ENCODE measurements at regions not wholly inside any gene's neighbourhood (a gene's known extent, or its start where the extent isn't known, plus 50 kb on each side); places are given as distances from the start of the nearest gene placed in this dataset.

- H2BK5ac ChIP-seq (ENCODE audit: low read depth, low read length, poor library complexity, severe bottlenecking), result no peak overlapping the region
- no peaks in the 10 kb centered on the region for H3K36me3 ChIP-seq (ENCODE audit: control insufficient read depth in 1 of 2, insufficient read depth in 2 of 2, low read depth in 1 of 2, low read length in 2 of 2)
- no peak overlapping the region for H2BK15ac ChIP-seq (ENCODE audit: low read depth, poor library complexity, severe bottlenecking)
- no peak overlapping the region for H3K14ac ChIP-seq (ENCODE audit: low read length in 2 of 2)
- no peak overlapping the region for H2AK5ac ChIP-seq (ENCODE audit: low read length, severe bottlenecking)
- no peak overlapping the region for H4K91ac ChIP-seq (ENCODE audit: low read length)
- no peak overlapping the region for H4K8ac ChIP-seq (ENCODE audit: low read length)
- H2AFZ ChIP-seq (ENCODE audit: low read depth, low read length), result no peak overlapping the region
- no peaks in the 10 kb centered on the region for H3K9me3 ChIP-seq (ENCODE audit: control insufficient read depth, low read length)
- H3K4me2 ChIP-seq (ENCODE audit: low read length, poor library complexity, severe bottlenecking), result no peak overlapping the region
- no peak overlapping the region for H3K27ac ChIP-seq (ENCODE audit: low read length, poor library complexity, severe bottlenecking)
- no peaks in the 10 kb centered on the region for H3K4me1 ChIP-seq (ENCODE audit: control insufficient read depth, insufficient read depth, low read depth, low read length)
- no peak overlapping the region for H3K9ac ChIP-seq (ENCODE audit: low read length)
- no peak overlapping the region for H3K4ac ChIP-seq (ENCODE audit: low read depth in 1 of 2, low read length in 2 of 2)
- no peak overlapping the region for H2BK120ac ChIP-seq (ENCODE audit: low read depth, low read length)
- H3K79me1 ChIP-seq (replicated peaks; ENCODE audit: low read length, poor library complexity, severe bottlenecking), result no peaks in the 10 kb centered on the region
- H3K18ac ChIP-seq (ENCODE audit: low read depth in 1 of 2, low read length in 2 of 2), result no peak overlapping the region
- H2BK12ac ChIP-seq (ENCODE audit: low read length in 2 of 2), result no peak overlapping the region
- peak; percentile 40 for DNase-seq
- 53% methylated on average over 3 of the region's 3 CpGs for WGBS
- H3K23ac ChIP-seq (ENCODE audit: low read length in 2 of 2), result no peak overlapping the region
- no peaks in the 10 kb centered on the region for H3K27me3 ChIP-seq (ENCODE audit: control insufficient read depth in 1 of 2, insufficient read depth in 1 of 2, low read length in 2 of 2)
- H3K4me3 ChIP-seq (ENCODE audit: insufficient read depth in 1 of 2, low read depth in 1 of 2, low read length in 2 of 2), result no peak overlapping the region
Observed at GRCh38 chr4:112766422-112766821, 129.5 kb downstream of the LARP7 start.

GRCh38 chr4:112767386-112767785 is 130.4 kb downstream of the LARP7 start:
- Histone ChIP-seq H3K9me3 (ENCODE audit: control insufficient read depth, low read length) (no peaks in the 10 kb centered on the region), H3K23ac (ENCODE audit: low read length in 2 of 2) (no peak overlapping the region), H4K8ac (ENCODE audit: low read length) (no peak overlapping the region), H3K4me2 (ENCODE audit: low read length, poor library complexity, severe bottlenecking) (no peak overlapping the region), H3K4me3 (ENCODE audit: insufficient read depth in 1 of 2, low read depth in 1 of 2, low read length in 2 of 2) (no peak overlapping the region), H2BK120ac (ENCODE audit: low read depth, low read length) (no peak overlapping the region), H3K9ac (ENCODE audit: low read length) (no peak overlapping the region), H2AK5ac (ENCODE audit: low read length, severe bottlenecking) (no peak overlapping the region), H3K36me3 (ENCODE audit: control insufficient read depth in 1 of 2, insufficient read depth in 2 of 2, low read depth in 1 of 2, low read length in 2 of 2) (no peaks in the 10 kb centered on the region), H2BK5ac (ENCODE audit: low read depth, low read length, poor library complexity, severe bottlenecking) (no peak overlapping the region), H3K4me1 (ENCODE audit: control insufficient read depth, insufficient read depth, low read depth, low read length) (no peaks in the 10 kb centered on the region), H2AFZ (ENCODE audit: low read depth, low read length) (no peak overlapping the region), H2BK15ac (ENCODE audit: low read depth, poor library complexity, severe bottlenecking) (no peak overlapping the region), H2BK12ac (ENCODE audit: low read length in 2 of 2) (no peak overlapping the region), H3K27me3 (ENCODE audit: control insufficient read depth in 1 of 2, insufficient read depth in 1 of 2, low read length in 2 of 2) (no peaks in the 10 kb centered on the region), H3K14ac (ENCODE audit: low read length in 2 of 2) (no peak overlapping the region), H3K4ac (ENCODE audit: low read depth in 1 of 2, low read length in 2 of 2) (no peak overlapping the region), H3K27ac (ENCODE audit: low read length, poor library complexity, severe bottlenecking) (no peak overlapping the region), H3K18ac (ENCODE audit: low read depth in 1 of 2, low read length in 2 of 2) (no peak overlapping the region), H3K79me1 (replicated peaks; ENCODE audit: low read length, poor library complexity, severe bottlenecking) (no peaks in the 10 kb centered on the region), H4K91ac (ENCODE audit: low read length) (no peak overlapping the region)
- WGBS, result 97% methylated on average over 5 of the region's 6 CpGs
- DNase-seq, result no peak

GRCh38 chr4:112770114-112770513 is 133.2 kb downstream of the LARP7 start:
- Histone ChIP-seq H3K4me2 (ENCODE audit: low read length, poor library complexity, severe bottlenecking) (no peak overlapping the region), H3K27me3 (ENCODE audit: control insufficient read depth in 1 of 2, insufficient read depth in 1 of 2, low read length in 2 of 2) (no peaks in the 10 kb centered on the region), H2BK15ac (ENCODE audit: low read depth, poor library complexity, severe bottlenecking) (no peak overlapping the region), H4K8ac (ENCODE audit: low read length) (no peak overlapping the region), H3K27ac (ENCODE audit: low read length, poor library complexity, severe bottlenecking) (no peak overlapping the region), H2BK12ac (ENCODE audit: low read length in 2 of 2) (no peak overlapping the region), H2AFZ (ENCODE audit: low read depth, low read length) (no peak overlapping the region), H3K9me3 (ENCODE audit: control insufficient read depth, low read length) (no peaks in the 10 kb centered on the region), H3K4ac (ENCODE audit: low read depth in 1 of 2, low read length in 2 of 2) (no peak overlapping the region), H3K79me1 (replicated peaks; ENCODE audit: low read length, poor library complexity, severe bottlenecking) (no peaks in the 10 kb centered on the region), H3K23ac (ENCODE audit: low read length in 2 of 2) (no peak overlapping the region), H3K36me3 (ENCODE audit: control insufficient read depth in 1 of 2, insufficient read depth in 2 of 2, low read depth in 1 of 2, low read length in 2 of 2) (no peaks in the 10 kb centered on the region), H2BK120ac (ENCODE audit: low read depth, low read length) (no peak overlapping the region), H3K18ac (ENCODE audit: low read depth in 1 of 2, low read length in 2 of 2) (no peak overlapping the region), H2AK5ac (ENCODE audit: low read length, severe bottlenecking) (no peak overlapping the region), H3K9ac (ENCODE audit: low read length) (no peak overlapping the region), H4K91ac (ENCODE audit: low read length) (no peak overlapping the region), H3K4me1 (ENCODE audit: control insufficient read depth, insufficient read depth, low read depth, low read length) (no peaks in the 10 kb centered on the region), H3K4me3 (ENCODE audit: insufficient read depth in 1 of 2, low read depth in 1 of 2, low read length in 2 of 2) (no peak overlapping the region), H3K14ac (ENCODE audit: low read length in 2 of 2) (no peak overlapping the region), H2BK5ac (ENCODE audit: low read depth, low read length, poor library complexity, severe bottlenecking) (no peak overlapping the region)
- no peak for DNase-seq
- WGBS, result 96% methylated on average over 4 of the region's 5 CpGs

GRCh38 chr4:112775801-112776200 is 138.9 kb downstream of the LARP7 start:
- no peak overlapping the region for H2BK12ac ChIP-seq (ENCODE audit: low read length in 2 of 2)
- no peak overlapping the region for H3K18ac ChIP-seq (ENCODE audit: low read depth in 1 of 2, low read length in 2 of 2)
- no peak overlapping the region for H3K4me2 ChIP-seq (ENCODE audit: low read length, poor library complexity, severe bottlenecking)
- H3K14ac ChIP-seq (ENCODE audit: low read length in 2 of 2), result no peak overlapping the region
- H2AFZ ChIP-seq (ENCODE audit: low read depth, low read length), result no peak overlapping the region
- H3K79me1 ChIP-seq (replicated peaks; ENCODE audit: low read length, poor library complexity, severe bottlenecking), result no peaks in the 10 kb centered on the region
- H3K27ac ChIP-seq (ENCODE audit: low read length, poor library complexity, severe bottlenecking), result no peak overlapping the region
- no peak overlapping the region for H4K91ac ChIP-seq (ENCODE audit: low read length)
- no peak overlapping the region for H2BK120ac ChIP-seq (ENCODE audit: low read depth, low read length)
- no peaks in the 10 kb centered on the region for H3K9me3 ChIP-seq (ENCODE audit: control insufficient read depth, low read length)
- H2BK15ac ChIP-seq (ENCODE audit: low read depth, poor library complexity, severe bottlenecking), result no peak overlapping the region
- H3K4me1 ChIP-seq (ENCODE audit: control insufficient read depth, insufficient read depth, low read depth, low read length), result no peaks in the 10 kb centered on the region
- H3K36me3 ChIP-seq (ENCODE audit: control insufficient read depth in 1 of 2, insufficient read depth in 2 of 2, low read depth in 1 of 2, low read length in 2 of 2), result no peaks in the 10 kb centered on the region
- WGBS, result 80% methylated on average over 7 of the region's 7 CpGs
- no peak overlapping the region for H3K4me3 ChIP-seq (ENCODE audit: insufficient read depth in 1 of 2, low read depth in 1 of 2, low read length in 2 of 2)
- H3K23ac ChIP-seq (ENCODE audit: low read length in 2 of 2), result no peak overlapping the region
- no peak overlapping the region for H3K4ac ChIP-seq (ENCODE audit: low read depth in 1 of 2, low read length in 2 of 2)
- H2BK5ac ChIP-seq (ENCODE audit: low read depth, low read length, poor library complexity, severe bottlenecking), result no peak overlapping the region
- H3K9ac ChIP-seq (ENCODE audit: low read length), result no peak overlapping the region
- no peaks in the 10 kb centered on the region for H3K27me3 ChIP-seq (ENCODE audit: control insufficient read depth in 1 of 2, insufficient read depth in 1 of 2, low read length in 2 of 2)
- H4K8ac ChIP-seq (ENCODE audit: low read length), result no peak overlapping the region
- no peak overlapping the region for H2AK5ac ChIP-seq (ENCODE audit: low read length, severe bottlenecking)
- no peak for DNase-seq
